ENCODE measurements at regions not wholly inside any gene's neighbourhood (a gene's known extent, or its start where the extent isn't known, plus 50 kb on each side); places are given as distances from the start of the nearest gene placed in this dataset.

GRCh38 chr18:8478968-8479370 lies 130.3 kb upstream of the RAB12 start:
- no peak for DNase-seq (ENCODE audit: low read depth)
- TF ChIP-seq POLR2A (IDR thresholded peaks at IDR 0.05; ENCODE audit: extremely low read depth, insufficient read length), result no peak
- TF ChIP-seq, protein P1, sequence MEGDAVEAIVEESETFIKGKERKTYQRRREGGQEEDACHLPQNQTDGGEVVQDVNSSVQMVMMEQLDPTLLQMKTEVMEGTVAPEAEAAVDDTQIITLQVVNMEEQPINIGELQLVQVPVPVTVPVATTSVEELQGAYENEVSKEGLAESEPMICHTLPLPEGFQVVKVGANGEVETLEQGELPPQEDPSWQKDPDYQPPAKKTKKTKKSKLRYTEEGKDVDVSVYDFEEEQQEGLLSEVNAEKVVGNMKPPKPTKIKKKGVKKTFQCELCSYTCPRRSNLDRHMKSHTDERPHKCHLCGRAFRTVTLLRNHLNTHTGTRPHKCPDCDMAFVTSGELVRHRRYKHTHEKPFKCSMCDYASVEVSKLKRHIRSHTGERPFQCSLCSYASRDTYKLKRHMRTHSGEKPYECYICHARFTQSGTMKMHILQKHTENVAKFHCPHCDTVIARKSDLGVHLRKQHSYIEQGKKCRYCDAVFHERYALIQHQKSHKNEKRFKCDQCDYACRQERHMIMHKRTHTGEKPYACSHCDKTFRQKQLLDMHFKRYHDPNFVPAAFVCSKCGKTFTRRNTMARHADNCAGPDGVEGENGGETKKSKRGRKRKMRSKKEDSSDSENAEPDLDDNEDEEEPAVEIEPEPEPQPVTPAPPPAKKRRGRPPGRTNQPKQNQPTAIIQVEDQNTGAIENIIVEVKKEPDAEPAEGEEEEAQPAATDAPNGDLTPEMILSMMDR (IDR thresholded peaks at IDR 0.05; ENCODE audit: low read depth, low read length), result no peak
- no peak for TF ChIP-seq MYC (IDR thresholded peaks at IDR 0.05; ENCODE audit: low read depth, low read length)
- TF ChIP-seq, protein P2, sequence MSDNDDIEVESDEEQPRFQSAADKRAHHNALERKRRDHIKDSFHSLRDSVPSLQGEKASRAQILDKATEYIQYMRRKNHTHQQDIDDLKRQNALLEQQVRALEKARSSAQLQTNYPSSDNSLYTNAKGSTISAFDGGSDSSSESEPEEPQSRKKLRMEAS (IDR thresholded peaks at IDR 0.05; ENCODE audit: low read depth, low read length), result no peak
- no peak overlapping the region for H3K4me3 ChIP-seq (ENCODE audit: low read depth, low read length)

- H3K4me3 ChIP-seq (ENCODE audit: low read depth, low read length), result no peak overlapping the region
- DNase-seq (ENCODE audit: low read depth), result no peak
- TF ChIP-seq POLR2A (IDR thresholded peaks at IDR 0.05; ENCODE audit: extremely low read depth, insufficient read length), result no peak
- no peak for TF ChIP-seq MYC (IDR thresholded peaks at IDR 0.05; ENCODE audit: low read depth, low read length)
- TF ChIP-seq, protein P2 (IDR thresholded peaks at IDR 0.05; ENCODE audit: low read depth, low read length), result no peak
Observed at GRCh38 chr18:8479789-8480188, 129.4 kb upstream of the RAB12 start.

- DNase-seq (ENCODE audit: low read depth), result peak; percentile 50
- TF ChIP-seq, protein P2 (IDR thresholded peaks at IDR 0.05; ENCODE audit: low read depth, low read length), result no peak
- TF ChIP-seq POLR2A (IDR thresholded peaks at IDR 0.05; ENCODE audit: extremely low read depth, insufficient read length), result no peak
- TF ChIP-seq, protein P1 (IDR thresholded peaks at IDR 0.05; ENCODE audit: low read depth, low read length), result peak; percentile 40
- H3K4me3 ChIP-seq (ENCODE audit: low read depth, low read length), result no peak overlapping the region
Observed at GRCh38 chr18:8480506-8481328, 128.5 kb upstream of the RAB12 start.

- DNase-seq (ENCODE audit: low read depth), result no peak
- H3K4me3 ChIP-seq (ENCODE audit: low read depth, low read length), result no peak overlapping the region
- TF ChIP-seq, protein P2 (IDR thresholded peaks at IDR 0.05; ENCODE audit: low read depth, low read length), result no peak
- TF ChIP-seq MYC (IDR thresholded peaks at IDR 0.05; ENCODE audit: low read depth, low read length) (no peak), POLR2A (IDR thresholded peaks at IDR 0.05; ENCODE audit: extremely low read depth, insufficient read length) (no peak)
- TF ChIP-seq, protein P1 (IDR thresholded peaks at IDR 0.05; ENCODE audit: low read depth, low read length), result no peak
Observed at GRCh38 chr18:8484951-8485350, 124.3 kb upstream of the RAB12 start.

DNA sequence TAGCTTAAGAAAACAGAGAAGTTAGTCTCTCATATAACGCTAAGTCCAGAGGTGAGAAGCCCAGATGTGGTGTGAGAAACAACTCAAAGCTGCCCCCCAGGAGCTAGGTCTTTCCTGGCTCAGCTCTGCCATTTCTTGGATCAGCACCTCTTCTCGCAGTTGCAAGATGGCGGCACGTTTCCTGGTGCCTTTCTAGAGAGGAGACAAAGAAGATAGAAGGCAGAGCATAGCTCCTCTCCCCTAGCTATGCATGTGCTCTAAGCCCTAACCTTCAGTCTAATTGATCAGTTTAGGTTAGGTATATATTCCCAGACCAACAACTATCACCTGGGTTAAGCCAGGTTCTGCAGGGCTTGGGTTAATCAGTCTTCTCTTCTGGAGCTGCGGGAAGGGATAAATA lies 119.5 kb upstream of the RAB12 start:
- TF ChIP-seq POLR2A (IDR thresholded peaks at IDR 0.05; ENCODE audit: extremely low read depth, insufficient read length) (no peak), MYC (IDR thresholded peaks at IDR 0.05; ENCODE audit: low read depth, low read length) (no peak)
- TF ChIP-seq, protein P2 (IDR thresholded peaks at IDR 0.05; ENCODE audit: low read depth, low read length), result no peak
- TF ChIP-seq, protein P1 (IDR thresholded peaks at IDR 0.05; ENCODE audit: low read depth, low read length), result no peak
- H3K4me3 ChIP-seq (ENCODE audit: low read depth, low read length), result no peak overlapping the region
- no peak for DNase-seq (ENCODE audit: low read depth)

GRCh38 chr18:8491516-8491915 lies 117.7 kb upstream of the RAB12 start:
- TF ChIP-seq POLR2A (IDR thresholded peaks at IDR 0.05; ENCODE audit: extremely low read depth, insufficient read length) (no peak), MYC (IDR thresholded peaks at IDR 0.05; ENCODE audit: low read depth, low read length) (no peak)
- TF ChIP-seq, protein P2 (IDR thresholded peaks at IDR 0.05; ENCODE audit: low read depth, low read length), result no peak
- TF ChIP-seq, protein P1 (IDR thresholded peaks at IDR 0.05; ENCODE audit: low read depth, low read length), result no peak
- DNase-seq (ENCODE audit: low read depth), result no peak

More at GRCh38 chr18:8491516-8491915, 117.7 kb upstream of the RAB12 start:
- no peak overlapping the region for H3K4me3 ChIP-seq (ENCODE audit: low read depth, low read length)
